ENCODE measurements at regions not wholly inside any gene's neighbourhood (a gene's known extent, or its start where the extent isn't known, plus 50 kb on each side); places are given as distances from the start of the nearest gene placed in this dataset.
"Not testable (repeated sequence)": the region's sequence is repeated elsewhere in the genome, so short reads cannot be mapped to it uniquely, and the experiment has no call there.

DNA sequence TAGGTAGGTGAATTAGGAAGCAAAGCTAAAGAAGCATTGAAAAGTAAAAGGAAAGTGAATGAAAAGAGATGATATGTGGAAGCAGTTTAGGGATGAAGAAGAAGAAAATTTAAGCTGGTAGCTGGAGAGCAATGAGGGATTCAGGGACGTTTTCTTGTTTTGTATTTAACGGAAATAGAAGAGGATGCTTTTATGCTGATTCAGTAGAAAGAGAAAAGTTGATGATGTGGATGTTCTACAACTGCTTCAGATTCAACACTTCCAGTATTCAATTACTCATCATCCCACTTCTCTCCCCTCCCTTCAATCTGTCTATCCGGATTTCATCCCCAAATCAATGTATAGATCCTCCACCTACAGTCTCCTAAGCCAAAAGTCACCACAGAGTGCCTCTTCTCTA lies 448.2 kb upstream of the CCDC54 start:
- DNase-seq (ENCODE audit: low read depth in 1 of 2, low spot score in 1 of 2): no peak

DNA sequence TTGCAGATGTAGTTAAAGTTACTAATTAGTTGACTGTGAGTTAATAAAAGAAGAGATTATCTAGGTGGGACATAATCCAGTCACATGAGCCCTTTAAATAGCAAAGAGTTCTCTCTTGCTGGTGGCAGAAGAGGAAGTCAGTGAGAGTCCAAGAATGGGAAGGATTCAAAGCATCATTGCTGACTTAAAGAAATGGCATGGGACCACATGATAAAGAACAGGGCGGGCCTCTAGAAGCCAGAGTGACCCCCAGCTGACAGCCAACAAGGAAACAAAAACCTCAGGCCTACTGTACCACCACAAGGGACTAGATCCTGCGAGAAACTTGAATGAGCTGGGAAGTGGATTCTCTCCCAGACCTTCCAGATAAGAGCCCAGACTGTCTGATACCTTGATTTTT lies 447.2 kb upstream of the CCDC54 start:
- no peak for DNase-seq (ENCODE audit: low read depth in 1 of 2, low spot score in 1 of 2)

DNA sequence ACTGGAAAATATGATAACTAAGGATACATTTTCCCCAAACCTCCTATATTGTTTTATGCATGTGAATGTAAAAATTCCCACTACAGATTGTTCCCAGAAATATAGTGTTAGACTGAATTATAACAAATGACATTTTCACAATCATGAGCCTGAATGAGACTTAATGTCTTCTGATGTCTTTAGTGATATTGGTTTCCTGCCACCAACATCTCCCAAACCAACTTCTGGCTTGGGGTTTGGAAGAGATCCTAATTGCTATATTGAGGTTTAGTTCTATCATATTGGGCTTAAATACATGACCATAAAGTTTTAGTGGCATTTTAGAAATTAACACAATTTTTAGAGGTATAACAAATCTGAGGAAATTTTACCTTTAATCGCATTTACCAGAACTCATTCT lies 445.3 kb upstream of the CCDC54 start:
- no peak for DNase-seq (ENCODE audit: low read depth in 1 of 2, low spot score in 1 of 2)

DNA sequence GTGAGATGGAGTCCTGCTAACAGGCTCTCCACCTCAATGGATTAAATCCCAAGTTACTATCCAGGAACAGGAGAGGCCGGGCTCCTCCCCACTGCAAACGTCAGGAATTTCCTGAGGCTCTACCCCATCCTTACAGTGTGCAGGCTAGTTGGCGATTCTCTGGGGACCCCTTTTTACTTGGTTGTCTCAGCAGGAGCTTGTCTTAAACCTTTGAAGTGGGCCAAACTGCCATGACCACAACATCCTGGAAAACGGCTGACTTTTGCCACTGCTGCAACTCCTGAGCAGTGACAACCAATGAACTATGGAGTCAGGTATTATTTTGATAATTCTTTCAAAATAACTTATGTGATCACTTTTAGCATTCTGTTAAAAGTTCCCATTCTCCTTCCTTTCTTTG lies 440.9 kb upstream of the CCDC54 start:
- no peak for DNase-seq (ENCODE audit: low read depth in 1 of 2, low spot score in 1 of 2)

DNA sequence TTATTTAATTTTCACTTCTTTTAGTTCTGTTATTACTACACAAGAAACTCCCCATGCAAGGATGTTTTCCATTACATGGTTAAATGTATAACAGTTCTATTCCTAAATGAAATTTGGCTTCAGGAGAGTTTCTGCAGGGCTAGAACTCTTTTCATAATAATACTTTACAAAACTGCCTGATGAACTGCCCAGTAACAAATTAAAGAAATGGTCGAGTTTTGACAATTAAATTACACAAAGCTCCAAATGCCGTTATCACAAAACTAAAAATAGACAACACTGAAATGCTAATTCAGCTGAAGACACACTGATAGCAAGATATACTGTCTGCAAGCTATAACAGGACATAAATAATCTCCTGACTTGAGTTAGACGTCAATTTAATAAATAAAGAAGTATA lies 435.2 kb upstream of the CCDC54 start:
- no peak for DNase-seq (ENCODE audit: low read depth in 1 of 2, low spot score in 1 of 2)

DNA sequence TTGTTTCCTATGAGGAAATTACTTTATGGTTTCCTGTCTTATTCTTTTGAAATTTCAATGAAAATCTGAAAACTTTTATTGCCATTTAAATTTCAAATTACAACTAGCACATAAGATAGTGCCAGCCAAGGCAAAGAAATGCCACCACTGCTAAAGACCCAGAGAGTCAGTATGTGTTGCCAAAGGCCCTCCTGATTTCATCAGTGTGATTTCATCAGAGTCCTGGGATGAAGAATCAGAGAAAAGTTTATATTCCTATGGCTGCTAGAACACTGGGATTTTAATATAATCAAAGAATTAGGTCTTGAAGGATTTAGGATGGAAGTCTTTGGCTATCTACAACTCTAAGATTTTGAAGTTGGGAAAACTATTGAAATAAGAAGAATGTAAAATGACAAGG lies 434.2 kb upstream of the CCDC54 start:
- DNase-seq (ENCODE audit: low read depth in 1 of 2, low spot score in 1 of 2): no peak

DNA sequence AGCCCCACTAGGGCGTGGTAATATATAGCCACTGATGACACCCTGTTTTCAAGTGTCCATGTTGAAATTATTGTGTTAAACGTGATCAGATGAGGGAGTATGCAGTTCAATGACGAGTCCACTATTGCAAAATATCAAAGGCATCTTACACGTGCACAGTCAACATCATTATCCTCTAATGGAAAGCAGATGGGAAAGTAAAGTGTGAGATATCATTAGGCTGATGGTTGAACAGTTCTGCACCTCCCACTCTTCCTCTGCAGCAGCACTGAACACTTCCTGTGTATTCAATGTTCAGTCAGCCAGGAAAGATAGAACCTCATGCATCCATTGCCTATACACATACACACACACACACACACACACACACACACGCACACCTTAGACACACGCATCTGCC lies 431.8 kb upstream of the CCDC54 start:
- no peak for DNase-seq (ENCODE audit: low read depth in 1 of 2, low spot score in 1 of 2)

DNA sequence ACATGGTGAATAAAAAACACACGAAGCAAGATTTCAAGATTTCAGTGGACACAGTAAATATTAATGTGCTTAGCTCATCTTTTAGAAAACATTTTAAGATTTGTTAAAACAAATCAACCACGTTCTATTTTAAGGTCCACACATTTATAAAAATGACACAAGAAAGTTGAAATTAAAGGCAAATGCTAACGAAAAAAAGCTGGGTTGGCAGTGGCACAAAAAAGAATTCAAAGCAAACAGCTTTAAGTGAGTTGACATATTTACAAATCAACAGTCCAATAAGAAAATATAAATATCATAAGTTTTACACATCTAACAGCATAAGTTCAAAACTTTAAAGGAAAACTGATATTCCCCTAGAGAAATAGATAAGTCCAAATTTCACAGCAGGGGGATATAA lies 430.4 kb upstream of the CCDC54 start:
- DNase-seq (ENCODE audit: low read depth in 1 of 2, low spot score in 1 of 2): no peak

DNA sequence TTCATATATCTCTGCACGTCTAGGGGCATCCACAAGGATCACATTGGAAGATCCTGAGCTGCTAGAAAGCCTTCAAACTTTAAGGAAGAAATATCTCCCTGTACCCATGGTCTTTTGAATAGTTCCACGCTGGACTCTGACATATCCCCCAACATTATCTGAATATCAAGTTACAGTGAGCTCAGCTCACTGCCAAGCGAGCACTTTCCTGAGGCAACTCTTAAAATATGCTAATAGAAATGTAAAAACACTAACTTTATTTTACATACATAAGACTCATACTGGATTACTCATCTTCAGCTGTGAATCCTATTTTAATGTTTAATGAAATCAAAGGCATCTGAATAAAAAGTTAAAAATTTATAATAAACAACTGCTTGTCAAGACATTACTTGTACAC lies 420.2 kb upstream of the CCDC54 start:
- DNase-seq (ENCODE audit: low read depth in 1 of 2, low spot score in 1 of 2): no peak

DNA sequence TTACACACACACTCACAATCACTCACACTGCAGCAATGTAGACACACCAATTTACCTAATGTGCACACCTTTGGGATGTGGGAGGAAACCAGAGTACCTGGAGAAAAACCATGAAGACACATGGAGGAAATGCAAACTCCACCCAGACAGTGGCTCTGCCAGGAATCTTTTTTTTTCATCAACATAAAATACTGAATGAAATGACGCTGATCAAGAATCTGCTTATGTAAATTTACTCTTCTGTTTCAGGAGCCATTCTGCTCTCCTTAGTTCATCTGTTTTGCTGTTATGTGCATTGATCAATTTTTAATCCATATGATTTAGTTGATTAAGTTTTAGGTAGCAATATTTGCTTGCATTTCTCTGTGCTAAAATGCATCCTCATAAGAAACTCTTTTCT lies 414.2 kb upstream of the CCDC54 start:
- DNase-seq (ENCODE audit: low read depth in 1 of 2, low spot score in 1 of 2): no peak

DNA sequence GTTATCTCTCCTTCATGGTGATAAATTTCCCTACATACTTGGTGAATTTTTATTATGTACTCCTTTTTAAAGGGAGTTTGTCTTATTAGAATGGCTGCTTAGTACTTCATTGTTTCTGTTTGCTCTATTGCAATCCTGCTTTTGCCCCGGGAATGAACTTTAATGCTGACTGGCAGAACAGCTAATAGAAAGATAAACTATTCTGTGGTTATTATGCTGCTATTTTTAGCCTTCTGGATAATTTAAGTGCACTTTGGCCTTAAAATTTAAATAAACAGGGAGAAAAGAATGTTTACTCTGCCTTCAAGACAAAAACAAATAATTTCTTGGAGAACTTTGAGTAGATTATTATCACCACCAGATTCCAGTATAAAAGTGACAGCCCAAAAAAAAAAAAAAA lies 413.8 kb upstream of the CCDC54 start:
- DNase-seq (ENCODE audit: low read depth in 1 of 2, low spot score in 1 of 2): no peak

DNA sequence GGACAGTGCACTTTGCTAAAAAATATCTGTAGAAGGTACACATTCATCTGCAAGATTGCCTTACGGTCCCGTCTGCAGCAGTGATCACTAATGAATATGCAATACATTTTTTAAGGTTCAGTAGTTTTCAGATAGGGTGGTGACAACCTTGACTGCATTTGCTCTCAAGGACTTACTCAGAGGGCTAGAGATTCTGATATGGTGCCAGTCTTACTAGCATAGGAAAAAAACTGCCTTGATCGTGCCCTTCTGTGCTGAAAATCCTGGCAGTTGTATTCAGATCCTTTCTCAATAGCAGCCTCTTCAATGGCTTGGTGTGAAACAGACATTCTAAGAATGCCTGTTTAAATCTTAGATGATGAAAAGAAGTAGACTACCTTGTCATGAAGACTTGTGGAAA lies 411.9 kb upstream of the CCDC54 start:
- no peak for DNase-seq (ENCODE audit: low read depth in 1 of 2, low spot score in 1 of 2)

DNA sequence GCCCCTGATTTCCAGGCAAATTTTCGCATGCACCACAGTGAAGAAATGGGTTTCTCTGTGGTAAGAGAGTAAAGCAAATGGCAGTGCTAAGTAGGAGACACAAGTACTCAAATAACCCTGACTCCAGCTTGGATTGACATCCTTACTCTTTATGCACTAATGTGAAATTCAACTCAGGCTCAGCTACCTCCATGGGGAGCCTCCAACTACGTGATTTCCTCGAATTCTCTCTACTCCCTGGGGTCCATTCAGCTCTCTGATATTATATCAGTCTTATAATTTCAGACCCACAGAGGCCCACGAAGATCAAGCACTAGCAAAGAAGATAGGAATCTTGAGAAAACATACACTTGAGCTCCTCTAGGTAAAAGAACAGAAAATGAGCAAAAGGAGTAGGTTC lies 407.6 kb upstream of the CCDC54 start:
- no peak for DNase-seq (ENCODE audit: low read depth in 1 of 2, low spot score in 1 of 2)

DNA sequence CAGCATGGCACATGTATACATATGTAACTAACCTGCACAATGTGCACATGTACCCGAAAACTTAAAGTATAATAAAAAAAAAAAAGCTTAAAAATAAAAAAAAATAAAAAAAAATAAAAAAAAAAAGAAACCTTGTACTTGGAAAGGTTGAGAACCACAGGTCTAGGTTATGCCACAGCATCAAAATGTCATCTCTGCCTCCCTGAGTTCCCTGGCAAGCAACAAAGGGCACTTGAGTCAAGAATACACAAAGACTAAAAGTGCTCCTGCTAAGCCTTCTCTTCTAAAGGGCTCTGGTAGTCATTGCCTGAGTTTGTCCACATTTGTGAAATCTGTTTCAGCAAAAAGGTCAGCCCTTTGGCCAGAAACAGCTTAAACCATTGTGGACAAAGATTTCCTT lies 395.8 kb upstream of the CCDC54 start:
- no peak for DNase-seq (ENCODE audit: low read depth in 1 of 2, low spot score in 1 of 2)

DNA sequence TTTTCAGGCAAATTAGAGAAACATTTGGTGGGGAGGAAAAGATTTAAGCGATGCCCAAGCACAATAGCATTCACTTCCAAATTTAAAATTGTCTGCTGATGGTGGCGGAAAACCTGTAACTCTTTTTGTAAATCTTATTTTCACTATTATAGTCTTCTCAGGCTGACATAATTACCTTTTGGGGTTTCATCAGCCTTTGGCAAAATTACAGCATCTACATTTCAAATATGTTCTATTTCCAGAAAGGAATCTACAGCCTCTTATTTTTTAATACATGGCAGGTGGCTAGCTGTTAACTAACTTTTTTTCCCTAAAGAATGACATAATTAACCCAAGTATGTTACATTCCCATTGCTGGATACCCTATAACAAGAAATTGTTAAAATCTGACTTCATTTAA lies 391.5 kb upstream of the CCDC54 start:
- DNase-seq (ENCODE audit: low read depth in 1 of 2, low spot score in 1 of 2): no peak

DNA sequence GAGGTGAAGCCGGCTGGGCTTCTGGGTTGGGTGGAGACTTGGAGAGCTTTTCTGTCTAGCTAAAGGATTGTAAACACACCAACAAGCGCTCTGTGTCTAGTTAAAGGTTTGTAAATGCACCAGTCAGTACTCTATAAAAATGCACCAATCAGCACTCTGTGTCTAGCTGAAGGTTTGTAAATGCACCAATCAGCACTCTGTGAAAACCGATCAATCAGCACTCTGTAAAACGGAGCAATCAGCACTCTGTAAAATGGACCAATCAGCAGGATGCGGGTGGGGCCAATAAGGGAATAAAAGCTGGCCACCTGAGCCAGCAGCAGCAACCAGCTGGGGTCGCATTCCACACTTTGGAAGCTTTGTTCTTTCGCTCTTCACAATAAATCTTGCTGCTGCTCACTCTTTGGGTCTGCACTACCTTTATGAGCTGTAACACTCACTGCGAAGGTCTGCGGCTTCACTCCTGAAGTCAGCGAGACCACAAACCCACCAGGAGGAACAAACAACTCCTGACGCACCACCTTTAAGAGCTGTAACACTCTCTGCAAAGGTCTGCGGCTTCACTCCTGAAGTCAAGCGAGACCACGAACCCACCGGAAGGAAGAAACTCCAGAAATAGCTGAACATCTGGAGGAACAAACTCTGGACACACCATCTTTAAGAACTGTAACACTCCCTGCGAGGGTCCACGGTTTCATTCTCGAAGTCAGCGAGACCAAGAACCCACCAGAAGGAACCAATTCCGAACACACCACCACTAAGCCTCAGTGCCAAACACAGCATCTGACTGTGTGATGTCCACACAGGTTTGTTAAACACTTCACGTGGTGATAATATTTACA lies 378.2 kb upstream of the CCDC54 start:
- DNase-seq (ENCODE audit: low read depth in 1 of 2, low spot score in 1 of 2): not testable (repeated sequence)

DNA sequence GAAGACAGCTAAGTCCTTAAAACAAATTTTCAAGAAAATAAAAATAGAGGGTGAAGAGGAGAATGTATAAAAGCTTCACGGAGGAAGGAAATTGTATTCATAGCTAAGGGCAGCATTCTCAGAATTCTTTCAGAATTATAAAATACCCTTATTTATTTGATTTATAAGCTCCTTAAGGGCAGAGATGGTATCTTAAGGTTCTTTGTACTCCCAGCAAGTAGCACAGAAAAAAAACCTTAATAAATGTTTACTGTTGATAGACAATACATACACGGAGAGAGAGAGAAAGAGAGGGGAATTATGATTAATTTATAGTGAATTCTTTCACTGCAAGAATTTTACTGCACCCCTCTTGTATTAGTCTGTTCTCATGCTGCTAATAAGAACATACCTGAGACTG lies 375.6 kb upstream of the CCDC54 start:
- no peak for DNase-seq (ENCODE audit: low read depth in 1 of 2, low spot score in 1 of 2)

DNA sequence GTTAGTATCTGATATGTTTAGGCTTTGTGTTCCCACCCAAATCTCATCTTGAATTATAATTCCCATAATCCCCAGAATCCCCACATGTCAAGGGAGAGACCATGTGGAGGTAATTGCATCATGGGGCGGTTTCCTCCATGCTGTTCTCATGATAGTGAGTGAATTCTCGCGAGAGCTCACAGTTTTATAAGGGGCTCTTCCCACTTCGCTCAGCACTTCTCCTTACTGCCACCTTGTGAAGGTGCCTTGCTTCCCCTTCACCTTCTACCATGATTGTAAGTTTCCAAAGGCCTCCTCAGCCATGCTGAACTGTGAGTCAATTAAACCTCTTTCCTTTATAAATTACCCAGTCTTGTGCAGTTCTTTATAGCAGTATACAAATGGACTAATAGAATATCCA lies 371.9 kb upstream of the CCDC54 start:
- DNase-seq (ENCODE audit: low read depth in 1 of 2, low spot score in 1 of 2): not testable (repeated sequence)

DNA sequence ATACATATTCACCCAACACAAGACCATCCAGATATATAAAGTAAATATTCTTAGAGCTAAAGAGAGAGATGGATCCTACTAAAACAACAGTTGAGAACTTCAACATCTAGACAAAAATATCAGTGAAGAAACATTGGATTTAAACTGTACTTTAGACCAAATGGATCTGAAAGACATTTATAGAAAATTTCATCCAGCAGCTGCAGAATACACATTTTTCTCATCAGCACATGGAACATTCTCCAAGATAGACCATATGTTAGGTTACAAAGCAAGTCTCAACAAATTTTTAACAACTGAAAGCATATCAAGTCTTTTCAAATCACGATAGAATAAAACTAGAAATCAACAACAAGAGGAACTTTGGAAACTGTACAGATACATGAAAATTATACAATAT lies 369.0 kb upstream of the CCDC54 start:
- DNase-seq (ENCODE audit: low read depth in 1 of 2, low spot score in 1 of 2): no peak

DNA sequence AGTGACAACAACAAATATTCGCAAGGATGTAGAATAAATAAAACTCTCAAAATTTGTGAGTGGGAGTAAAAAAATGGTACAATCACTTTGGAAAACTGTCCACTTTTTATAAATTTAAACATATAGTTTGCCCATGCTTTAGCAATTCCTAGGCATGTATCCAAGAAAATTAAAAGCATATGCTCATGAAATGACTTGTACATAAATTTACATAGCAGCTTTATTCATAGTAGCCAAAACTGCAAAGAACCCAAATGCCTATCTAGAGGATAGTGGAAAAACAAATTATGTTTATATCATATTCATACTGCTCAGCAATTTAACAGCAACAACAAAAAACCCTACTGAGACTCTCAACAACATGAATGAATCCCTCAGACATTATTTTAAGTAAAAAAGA lies 363.6 kb upstream of the CCDC54 start:
- no peak for DNase-seq (ENCODE audit: low read depth in 1 of 2, low spot score in 1 of 2)

DNA sequence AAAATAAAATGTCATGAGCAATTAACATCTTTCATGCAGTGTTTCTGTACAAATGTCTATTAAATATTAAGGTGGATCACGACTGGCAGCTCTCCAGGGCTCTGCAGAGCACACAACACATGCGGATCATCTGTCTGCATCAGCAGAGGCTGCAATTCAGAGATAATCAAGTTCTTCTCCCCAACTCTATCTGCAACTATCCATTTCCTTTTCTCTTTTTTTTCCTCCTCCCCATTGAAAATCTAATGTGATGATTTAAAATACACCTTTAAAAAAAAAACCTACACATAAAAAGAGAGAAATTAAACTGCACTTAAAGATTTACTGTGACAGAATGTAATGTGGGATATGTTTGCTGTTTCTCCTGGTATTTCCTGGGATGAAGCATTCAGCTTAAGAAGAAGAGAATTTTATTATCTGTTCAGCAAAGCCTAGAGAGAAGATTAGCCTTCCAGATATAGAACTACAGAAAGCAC lies 352.6 kb upstream of the CCDC54 start:
- DNase-seq (ENCODE audit: low read depth in 1 of 2, low spot score in 1 of 2): no peak

DNA sequence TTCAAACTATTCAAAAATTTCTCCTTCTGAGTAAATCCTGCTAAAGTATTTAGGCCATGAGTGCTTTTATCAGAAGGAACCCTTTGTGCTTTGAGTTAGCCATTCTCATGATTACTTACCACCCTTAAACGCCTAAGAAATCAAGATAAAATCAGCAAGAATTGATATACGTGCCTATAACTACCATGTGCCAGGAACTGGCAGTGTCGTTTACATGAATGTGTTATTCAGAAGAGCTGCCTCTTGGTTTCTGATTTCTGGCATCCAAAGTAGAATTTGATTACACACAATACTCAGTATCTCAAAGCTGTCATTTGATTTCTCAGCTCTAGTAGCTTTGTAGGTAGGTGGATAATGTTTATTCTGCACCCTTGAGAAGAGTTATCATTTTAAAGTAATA lies 351.3 kb upstream of the CCDC54 start:
- DNase-seq (ENCODE audit: low read depth in 1 of 2, low spot score in 1 of 2): no peak

DNA sequence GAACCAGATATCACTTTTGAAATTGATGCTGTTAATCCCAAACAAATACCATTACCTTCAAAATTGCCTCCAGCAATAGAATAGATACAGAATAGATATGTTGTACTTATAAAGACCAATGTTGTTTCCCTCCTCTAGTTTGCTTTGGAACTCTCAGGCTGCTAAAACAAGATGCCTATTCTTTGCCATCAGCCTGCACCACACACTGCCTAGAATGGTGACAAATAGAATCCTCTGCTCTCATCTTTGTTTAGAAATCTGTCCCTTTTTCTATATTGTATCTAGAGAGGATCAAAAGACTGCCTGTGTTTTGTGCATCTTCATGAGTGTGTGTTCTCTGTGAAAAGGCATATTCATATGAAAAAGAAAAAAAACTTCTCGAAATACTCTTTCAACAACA lies 349.2 kb upstream of the CCDC54 start:
- no peak for DNase-seq (ENCODE audit: low read depth in 1 of 2, low spot score in 1 of 2)
